HEK293 (cell line): ENCODE measurements at regions not wholly inside any gene's neighbourhood (a gene's known extent, or its start where the extent isn't known, plus 50 kb on each side); places are given as distances from the start of the nearest gene placed in this dataset.

Experiments
- CTCF ChIA-PET: fragments of 350-600 bp; formaldehyde crosslinking; extraction: SDS; loops from one replicate; lab custom pipeline; 2021; ENCODE audit warnings: antibody characterized with exemption; lab: Yijun Ruan, JAX
- POLR2A ChIA-PET: fragments of 300-600 bp; formaldehyde crosslinking; extraction: SDS; loops from one replicate; lab custom pipeline; 2020; ENCODE audit warnings: antibody characterized with exemption, inconsistent platforms; lab: Yijun Ruan, JAX
- H3K27ac ChIP-seq: fragments of 200-500 bp; sonication (Bioruptor generic); 2 replicates; pipeline ENCODE4 v1.5.1; 2014; ENCODE audit warnings: low read depth, low read length, control low read depth, inconsistent platforms; ENCODE audit errors: extremely low read depth
- H3K36me3 ChIP-seq, 2 experiments: fragments of 200-500 bp in 1 of 2; sonication (Bioruptor generic) in 1 of 2; 1 replicate in 1 of 2; 2 replicates in 1 of 2; pipeline ENCODE4 v1.5.1; 2014 to 2017; ENCODE audit warnings: inconsistent platforms in 2 of 2, low read length in 2 of 2; ENCODE audit not compliant: control insufficient read depth in 2 of 2, insufficient read depth in 1 of 2
- H3K4me1 ChIP-seq: fragments of 200-500 bp; sonication (Bioruptor generic); 2 replicates; pipeline ENCODE4 v1.5.1; 2014; ENCODE audit warnings: mild to moderate bottlenecking, low read length, inconsistent platforms; ENCODE audit not compliant: control insufficient read depth, insufficient read depth
- H3K4me3 ChIP-seq: 2 replicates; pipeline ENCODE4 v1.5.1; 2011; ENCODE audit warnings: low read depth, mild to moderate bottlenecking, control low read depth, low read length, moderate library complexity
- H3K9me3 ChIP-seq: fragments of 200-500 bp; sonication (Bioruptor generic); 2 replicates; pipeline ENCODE4 v1.5.1; 2014; ENCODE audit warnings: low read depth, low read length, inconsistent platforms; ENCODE audit not compliant: control insufficient read depth, insufficient read depth
- BCL11B ChIP-seq: fragments of 450-650 bp; formaldehyde crosslinking; IDR thresholded peaks from 2 replicates; pipeline ENCODE4 v1.5.1; 2016; ENCODE audit warnings: low read depth, missing biosample characterization, missing genetic modification characterization
- GLIS1 ChIP-seq: fragments of 450-650 bp; formaldehyde crosslinking; IDR thresholded peaks from 2 replicates; pipeline ENCODE4 v1.5.1; 2016; ENCODE audit warnings: missing biosample characterization, missing genetic modification characterization
- GLIS2 ChIP-seq: fragments of 450-650 bp; formaldehyde crosslinking; IDR thresholded peaks from 2 replicates; pipeline ENCODE4 v1.5.1; 2016; ENCODE audit warnings: missing biosample characterization, missing genetic modification characterization
- KLF16 ChIP-seq: fragments of 450-650 bp; formaldehyde crosslinking; IDR thresholded peaks from 2 replicates; pipeline ENCODE4 v1.5.1; 2017; ENCODE audit warnings: missing biosample characterization, missing genetic modification characterization
- OSR2 ChIP-seq: fragments of 450-650 bp; formaldehyde crosslinking; IDR thresholded peaks from 2 replicates; pipeline ENCODE4 v1.5.1; 2016; ENCODE audit warnings: missing biosample characterization, missing genetic modification characterization
- ZEB2 ChIP-seq: fragments of 450-650 bp; formaldehyde crosslinking; IDR thresholded peaks from 2 replicates; pipeline ENCODE4 v1.5.1; 2016; ENCODE audit warnings: missing biosample characterization, missing genetic modification characterization
- ZNF248 ChIP-seq: fragments of 450-650 bp; formaldehyde crosslinking; IDR thresholded peaks from 2 replicates; pipeline ENCODE4 v1.5.1; 2017; ENCODE audit warnings: missing biosample characterization, missing genetic modification characterization
- ZNF449 ChIP-seq: fragments of 450-650 bp; formaldehyde crosslinking; IDR thresholded peaks from 2 replicates; pipeline ENCODE4 v1.5.1; 2017; ENCODE audit warnings: missing biosample characterization, mild to moderate bottlenecking, missing genetic modification characterization, moderate library complexity
- ZNF596 ChIP-seq: fragments of 450-650 bp; IDR thresholded peaks from 2 replicates; pipeline ENCODE4 v1.5.0; 2018; ENCODE audit warnings: missing biosample characterization, mild to moderate bottlenecking, missing genetic modification characterization, moderate library complexity
- ZNF639 ChIP-seq: fragments of 450-650 bp; formaldehyde crosslinking; IDR thresholded peaks from 2 replicates; pipeline ENCODE4 v1.5.1; 2016; ENCODE audit warnings: missing biosample characterization, missing genetic modification characterization
- ZNF670 ChIP-seq: fragments of 450-650 bp; formaldehyde crosslinking; IDR thresholded peaks from 2 replicates; pipeline ENCODE4 v1.5.1; 2016; ENCODE audit warnings: missing biosample characterization, missing genetic modification characterization, low read depth
- TF ChIP-seq, protein P1 (sequence below): fragments of 450-650 bp; formaldehyde crosslinking; IDR thresholded peaks from 2 replicates; pipeline ENCODE4 v1.5.1; 2016; ENCODE audit warnings: missing biosample characterization, missing genetic modification characterization
- TF ChIP-seq, protein P2 (sequence below): sonication (generic); formaldehyde crosslinking; IDR thresholded peaks from 2 replicates; pipeline ENCODE4 v1.8.1; 2022; ENCODE audit warnings: mild to moderate bottlenecking, moderate library complexity, missing genetic modification reagents

DNA sequence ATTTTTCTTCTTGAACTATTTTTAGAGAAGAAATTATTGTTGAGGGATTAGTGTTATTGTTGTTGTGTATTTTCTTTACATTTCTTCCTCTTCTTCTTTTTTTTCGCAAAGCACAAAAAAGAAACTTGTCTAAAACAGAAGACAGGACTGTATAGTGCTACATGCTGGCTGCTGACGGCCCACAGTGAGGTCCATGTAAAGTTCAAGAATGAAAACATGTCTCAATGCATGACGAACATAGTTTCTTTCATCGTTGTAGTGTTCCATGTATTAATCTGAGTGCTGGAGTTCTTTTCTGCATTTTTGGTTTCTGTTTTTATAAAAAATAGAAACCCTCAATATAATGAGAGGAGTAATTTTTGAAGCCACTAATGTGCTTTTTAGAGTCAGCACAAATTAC lies 462.9 kb upstream of the MARCKS start (continued):
- TF ChIP-seq, protein P1, sequence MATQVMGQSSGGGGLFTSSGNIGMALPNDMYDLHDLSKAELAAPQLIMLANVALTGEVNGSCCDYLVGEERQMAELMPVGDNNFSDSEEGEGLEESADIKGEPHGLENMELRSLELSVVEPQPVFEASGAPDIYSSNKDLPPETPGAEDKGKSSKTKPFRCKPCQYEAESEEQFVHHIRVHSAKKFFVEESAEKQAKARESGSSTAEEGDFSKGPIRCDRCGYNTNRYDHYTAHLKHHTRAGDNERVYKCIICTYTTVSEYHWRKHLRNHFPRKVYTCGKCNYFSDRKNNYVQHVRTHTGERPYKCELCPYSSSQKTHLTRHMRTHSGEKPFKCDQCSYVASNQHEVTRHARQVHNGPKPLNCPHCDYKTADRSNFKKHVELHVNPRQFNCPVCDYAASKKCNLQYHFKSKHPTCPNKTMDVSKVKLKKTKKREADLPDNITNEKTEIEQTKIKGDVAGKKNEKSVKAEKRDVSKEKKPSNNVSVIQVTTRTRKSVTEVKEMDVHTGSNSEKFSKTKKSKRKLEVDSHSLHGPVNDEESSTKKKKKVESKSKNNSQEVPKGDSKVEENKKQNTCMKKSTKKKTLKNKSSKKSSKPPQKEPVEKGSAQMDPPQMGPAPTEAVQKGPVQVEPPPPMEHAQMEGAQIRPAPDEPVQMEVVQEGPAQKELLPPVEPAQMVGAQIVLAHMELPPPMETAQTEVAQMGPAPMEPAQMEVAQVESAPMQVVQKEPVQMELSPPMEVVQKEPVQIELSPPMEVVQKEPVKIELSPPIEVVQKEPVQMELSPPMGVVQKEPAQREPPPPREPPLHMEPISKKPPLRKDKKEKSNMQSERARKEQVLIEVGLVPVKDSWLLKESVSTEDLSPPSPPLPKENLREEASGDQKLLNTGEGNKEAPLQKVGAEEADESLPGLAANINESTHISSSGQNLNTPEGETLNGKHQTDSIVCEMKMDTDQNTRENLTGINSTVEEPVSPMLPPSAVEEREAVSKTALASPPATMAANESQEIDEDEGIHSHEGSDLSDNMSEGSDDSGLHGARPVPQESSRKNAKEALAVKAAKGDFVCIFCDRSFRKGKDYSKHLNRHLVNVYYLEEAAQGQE (tag by site-specific recombination) = no peak

- Histone ChIP-seq H3K4me3 (no peak overlapping the region), H3K4me1 (no peaks in the 10 kb centered on the region; the same call in 1 of the 2 replicates), H3K36me3 (no peaks in the 10 kb centered on the region), H3K9me3 (no peaks in the 10 kb centered on the region), H3K27ac (no peak overlapping the region)
- POLR2A ChIA-PET = no interaction called here
- CTCF ChIA-PET = no interaction called here
- no peak for TF ChIP-seq ZNF248 (tag by site-specific recombination)
Measured at GRCh38 chr6:113394729-113395128, 462.4 kb upstream of the MARCKS start.

DNA sequence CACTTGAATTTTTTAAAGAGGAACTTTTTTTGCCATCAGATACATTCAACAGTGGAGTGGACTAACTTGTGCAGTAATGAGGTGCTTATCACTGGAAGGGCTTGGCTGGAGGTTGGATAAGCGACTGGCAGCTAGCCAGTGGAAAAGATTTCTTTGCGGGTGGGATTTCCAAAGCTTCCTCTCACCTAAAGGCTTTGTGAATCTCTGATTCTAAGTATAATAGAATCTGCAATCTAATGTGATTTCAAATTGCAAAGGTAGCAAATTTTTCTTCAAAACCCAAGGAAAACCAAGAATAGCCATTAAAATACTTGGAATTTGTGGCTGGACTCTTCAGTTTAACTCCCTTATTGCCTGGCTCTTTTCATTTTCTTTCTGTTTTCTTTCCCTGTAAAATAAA lies 460.4 kb upstream of the MARCKS start:
- H3K4me3 ChIP-seq = no peak overlapping the region
- no peak overlapping the region for H3K27ac ChIP-seq
- TF ChIP-seq GLIS1 (tag by site-specific recombination) (peak; percentile 62; the same call in 1 of the 2 replicates), ZNF596 (no peak)
- no peaks in the 10 kb centered on the region for H3K36me3 ChIP-seq
- H3K4me1 ChIP-seq = no peaks in the 10 kb centered on the region; the same call in 1 of the 2 replicates
- H3K9me3 ChIP-seq = no peaks in the 10 kb centered on the region
- CTCF ChIA-PET = interaction anchor here (1.1 kb wide), 1 partner anchor 19 kb away, joined by 4 read pairs; no protein-coding TSS in a partner anchor
- POLR2A ChIA-PET = interaction anchor here (0.6 kb wide), 2 partner anchors 48 to 64 kb away, joined by 4 read pairs; no protein-coding TSS in a partner anchor

- POLR2A ChIA-PET = interaction anchor here (0.6 kb wide), 1 partner anchor 48 kb away, joined by 4 read pairs; no protein-coding TSS in a partner anchor
- Histone ChIP-seq H3K36me3 (no peaks in the 10 kb centered on the region), H3K27ac (no peak overlapping the region), H3K4me1 (no peaks in the 10 kb centered on the region; the same call in 1 of the 2 replicates), H3K9me3 (no peaks in the 10 kb centered on the region), H3K4me3 (no peak overlapping the region)
- CTCF ChIA-PET = interaction anchor here (1.3 kb wide), 1 partner anchor 90 kb away, joined by 5 read pairs; no protein-coding TSS in a partner anchor
- TF ChIP-seq, protein P2, sequence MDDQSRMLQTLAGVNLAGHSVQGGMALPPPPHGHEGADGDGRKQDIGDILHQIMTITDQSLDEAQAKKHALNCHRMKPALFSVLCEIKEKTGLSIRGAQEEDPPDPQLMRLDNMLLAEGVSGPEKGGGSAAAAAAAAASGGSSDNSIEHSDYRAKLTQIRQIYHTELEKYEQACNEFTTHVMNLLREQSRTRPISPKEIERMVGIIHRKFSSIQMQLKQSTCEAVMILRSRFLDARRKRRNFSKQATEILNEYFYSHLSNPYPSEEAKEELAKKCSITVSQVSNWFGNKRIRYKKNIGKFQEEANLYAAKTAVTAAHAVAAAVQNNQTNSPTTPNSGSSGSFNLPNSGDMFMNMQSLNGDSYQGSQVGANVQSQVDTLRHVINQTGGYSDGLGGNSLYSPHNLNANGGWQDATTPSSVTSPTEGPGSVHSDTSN = no peak
- TF ChIP-seq GLIS2 (no peak), ZNF670 (tag by site-specific recombination) (no peak), ZEB2 (no peak), ZNF639 (tag by site-specific recombination) (no peak), BCL11B (tag by site-specific recombination) (no peak), ZNF248 (tag by site-specific recombination) (no peak), KLF16 (tag by site-specific recombination) (no peak), OSR2 (no peak), ZNF449 (tag by site-specific recombination) (no peak)
- TF ChIP-seq, protein P1 (tag by site-specific recombination) = no peak
Measured at GRCh38 chr6:113397236-113397635, 459.9 kb upstream of the MARCKS start.
